Sigmoid colon (tissue), 6 donors: ENCODE measurements at regions not wholly inside any gene's neighbourhood (a gene's known extent, or its start where the extent isn't known, plus 50 kb on each side); places are given as distances from the start of the nearest gene placed in this dataset.

Source experiments
- DNase-seq: peaks from one replicate; pipeline ENCODE4 v3.0.0-alpha.2; 2019
- H3K27ac ChIP-seq, 4 donors: fragments of 200-600 bp; sonication (generic); one replicate each; pipeline ENCODE4 v1.5.1; 2016 to 2019; ENCODE audit warnings: mild to moderate bottlenecking in 1 of 4
- H3K27me3 ChIP-seq, 3 donors: fragments of 200-600 bp; sonication (generic); one replicate each; pipeline ENCODE4 v1.5.1; 2019; ENCODE audit warnings: mild to moderate bottlenecking in 1 of 3
- H3K36me3 ChIP-seq, 4 donors: fragments of 200-600 bp; sonication (generic); one replicate each; pipeline ENCODE4 v1.5.1; 2016 to 2019
- H3K4me1 ChIP-seq, 4 donors: fragments of 200-600 bp; sonication (generic); one replicate each; pipeline ENCODE4 v1.5.1; 2017 to 2019
- H3K4me3 ChIP-seq, 4 donors: fragments of 200-600 bp; sonication (generic); one replicate each; pipeline ENCODE4 v1.5.1; 2017 to 2019; ENCODE audit warnings: mild to moderate bottlenecking in 2 of 4, moderate library complexity in 1 of 4
- H3K9me3 ChIP-seq, 4 donors: fragments of 200-600 bp in 3 of 4; sonication (generic) in 3 of 4; one replicate each; pipeline versions ENCODE4 v1.5.1 to v1.6.1; 2013 to 2019
- EP300 ChIP-seq, 4 donors: sonication (generic); formaldehyde crosslinking; IDR thresholded peaks; one replicate each; pipeline ENCODE4 v1.6.1; 2017; ENCODE audit warnings: antibody characterized with exemption in 4 of 4
- POLR2A ChIP-seq, 2 donors: fragments of 450-650 bp; IDR thresholded peaks; one replicate each; pipeline ENCODE4 v1.6.1; 2016; ENCODE audit warnings: antibody characterized with exemption in 2 of 2, mild to moderate bottlenecking in 2 of 2, moderate library complexity in 2 of 2
- POLR2AphosphoS5 ChIP-seq, 4 donors: sonication (generic); formaldehyde crosslinking; IDR thresholded peaks; one replicate each; pipeline ENCODE4 v1.6.1; 2017; ENCODE audit warnings: antibody characterized with exemption in 4 of 4
- WGBS, 2 donors: extraction: QIAGEN DNeasy Blood & Tissue Kit; methylation state at CpG; one replicate each; pipeline ENCODE4 v1.1.7; 2013; 5-methylcytosine and 5-hydroxymethylcytosine counted together
- intact Hi-C: fragments of 100-400 bp; cut with DNase I; formaldehyde crosslinking; loops from one replicate; pipeline ENCODE4 v1.15.1; 2023
- TF ChIP-seq, protein P1 (sequence below), 4 experiments: fragments of 450-650 bp in 3 of 4; fragments of 200-600 bp in 1 of 4; IDR thresholded peaks; one replicate each; pipeline ENCODE4 v1.5.1; 2016 to 2019; ENCODE audit warnings: antibody characterized with exemption in 4 of 4, mild to moderate bottlenecking in 3 of 4, moderate library complexity in 2 of 4
- donor health status: healthy with polysubstance abuse.
- donor health status: healthy.

GRCh38 chr15:48006031-48006511 is 114.7 kb upstream of the SLC24A5 start:
- intact Hi-C loops = no loop called here
- Histone ChIP-seq H3K27me3 (no peaks in the 10 kb centered on the region), H3K4me3 (no peak overlapping the region), H3K4me1 (peaks cover 0 to 6% (median 0%) of the 10 kb centered on the region in 4 donors), H3K27ac (no peak overlapping the region), H3K36me3 (no peaks in the 10 kb centered on the region), H3K9me3 (no peaks in the 10 kb centered on the region)
- WGBS, 2 donors = 63 to 75% methylated on average over 7 of the region's 7 CpGs
- no peak for DNase-seq
- TF ChIP-seq, protein P1, sequence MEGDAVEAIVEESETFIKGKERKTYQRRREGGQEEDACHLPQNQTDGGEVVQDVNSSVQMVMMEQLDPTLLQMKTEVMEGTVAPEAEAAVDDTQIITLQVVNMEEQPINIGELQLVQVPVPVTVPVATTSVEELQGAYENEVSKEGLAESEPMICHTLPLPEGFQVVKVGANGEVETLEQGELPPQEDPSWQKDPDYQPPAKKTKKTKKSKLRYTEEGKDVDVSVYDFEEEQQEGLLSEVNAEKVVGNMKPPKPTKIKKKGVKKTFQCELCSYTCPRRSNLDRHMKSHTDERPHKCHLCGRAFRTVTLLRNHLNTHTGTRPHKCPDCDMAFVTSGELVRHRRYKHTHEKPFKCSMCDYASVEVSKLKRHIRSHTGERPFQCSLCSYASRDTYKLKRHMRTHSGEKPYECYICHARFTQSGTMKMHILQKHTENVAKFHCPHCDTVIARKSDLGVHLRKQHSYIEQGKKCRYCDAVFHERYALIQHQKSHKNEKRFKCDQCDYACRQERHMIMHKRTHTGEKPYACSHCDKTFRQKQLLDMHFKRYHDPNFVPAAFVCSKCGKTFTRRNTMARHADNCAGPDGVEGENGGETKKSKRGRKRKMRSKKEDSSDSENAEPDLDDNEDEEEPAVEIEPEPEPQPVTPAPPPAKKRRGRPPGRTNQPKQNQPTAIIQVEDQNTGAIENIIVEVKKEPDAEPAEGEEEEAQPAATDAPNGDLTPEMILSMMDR (IDR thresholded peaks at IDR 0.05) = no peak
- TF ChIP-seq POLR2A (IDR thresholded peaks at IDR 0.05) = no peak
- TF ChIP-seq EP300 (IDR thresholded peaks at IDR 0.05) = no peak
- TF ChIP-seq POLR2AphosphoS5 (IDR thresholded peaks at IDR 0.05) = no peak

DNA sequence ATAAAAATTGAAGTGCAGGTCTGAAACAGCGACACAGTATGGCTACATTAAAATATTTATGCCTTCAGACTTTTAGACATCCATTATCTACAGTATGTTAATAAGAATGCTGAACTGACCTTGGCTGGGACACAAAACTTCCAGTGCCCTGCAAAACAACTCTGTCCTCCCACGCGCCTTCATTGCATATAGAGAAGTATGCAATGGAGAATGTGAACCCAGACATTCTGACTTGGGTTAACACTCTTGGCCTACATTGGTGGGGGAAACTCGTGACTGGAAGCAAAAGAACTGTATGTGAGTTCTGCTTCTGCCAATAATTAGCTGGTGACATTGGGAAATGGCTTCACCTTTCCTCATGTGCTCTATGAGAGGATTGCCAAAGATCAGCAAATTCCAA is 110.5 kb upstream of the SLC24A5 start:
- Histone ChIP-seq H3K9me3 (no peaks in the 10 kb centered on the region), H3K4me3 (no peak overlapping the region), H3K27ac (no peak overlapping the region), H3K27me3 (no peaks in the 10 kb centered on the region), H3K4me1 (peaks cover 0 to 6% (median 0%) of the 10 kb centered on the region in 4 donors), H3K36me3 (no peaks in the 10 kb centered on the region)
- TF ChIP-seq POLR2A (IDR thresholded peaks at IDR 0.05) (no peak), EP300 (IDR thresholded peaks at IDR 0.05) (no peak), POLR2AphosphoS5 (IDR thresholded peaks at IDR 0.05) (no peak)
- TF ChIP-seq, protein P1 (IDR thresholded peaks at IDR 0.05) = no peak
- no peak for DNase-seq
- intact Hi-C loops = no loop called here
- WGBS, 2 donors = 82 to 83% methylated on average over 4 of the region's 4 CpGs

DNA sequence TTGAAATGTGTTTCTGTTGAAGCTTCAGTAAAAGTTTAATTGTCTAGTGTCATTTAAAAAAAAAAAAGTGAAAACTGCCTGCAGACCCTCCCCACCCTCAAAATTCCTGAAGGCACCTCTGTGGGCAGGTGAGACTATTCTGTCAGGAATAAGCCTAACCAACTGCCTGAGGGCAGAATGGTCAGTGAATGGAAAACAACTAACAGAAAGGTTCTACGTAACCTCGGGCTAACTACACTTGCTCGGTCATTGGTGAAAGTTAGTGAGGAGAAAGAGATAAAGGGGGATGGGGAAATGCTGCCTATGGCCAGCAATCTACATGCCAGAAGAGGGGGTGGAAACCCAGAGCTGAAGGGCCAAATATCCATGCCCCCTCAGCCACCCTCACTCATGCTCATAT is 108.6 kb upstream of the SLC24A5 start:
- Histone ChIP-seq H3K9me3 (no peaks in the 10 kb centered on the region), H3K36me3 (no peaks in the 10 kb centered on the region), H3K27ac (no peak overlapping the region), H3K4me3 (no peak overlapping the region), H3K27me3 (no peaks in the 10 kb centered on the region), H3K4me1 (no peaks in the 10 kb centered on the region)
- TF ChIP-seq POLR2AphosphoS5 (IDR thresholded peaks at IDR 0.05) (no peak), POLR2A (IDR thresholded peaks at IDR 0.05) (no peak), EP300 (IDR thresholded peaks at IDR 0.05) (no peak)
- TF ChIP-seq, protein P1 (IDR thresholded peaks at IDR 0.05) = no peak
- 93 to 95% methylated on average over 3 of the region's 3 CpGs for WGBS, 2 donors
- no peak for DNase-seq
- intact Hi-C loops = no loop called here

GRCh38 chr15:48016865-48017264 is 103.9 kb upstream of the SLC24A5 start:
- DNase-seq = no peak
- Histone ChIP-seq H3K4me3 (no peak overlapping the region), H3K9me3 (no peaks in the 10 kb centered on the region), H3K27me3 (no peaks in the 10 kb centered on the region), H3K27ac (no peak overlapping the region), H3K4me1 (peaks cover 0 to 6% (median 2%) of the 10 kb centered on the region in 4 donors), H3K36me3 (no peaks in the 10 kb centered on the region)
- TF ChIP-seq EP300 (IDR thresholded peaks at IDR 0.05) = no peak
- 46 to 81% methylated on average over 3 of the region's 3 CpGs for WGBS, 2 donors
- intact Hi-C loops = no loop called here

- TF ChIP-seq POLR2AphosphoS5 (IDR thresholded peaks at IDR 0.05) (no peak), POLR2A (IDR thresholded peaks at IDR 0.05) (no peak), EP300 (IDR thresholded peaks at IDR 0.05) (no peak)
- TF ChIP-seq, protein P1 (IDR thresholded peaks at IDR 0.05) = no peak
- Histone ChIP-seq H3K27ac (no peak overlapping the region), H3K4me3 (no peak overlapping the region), H3K4me1 (peaks cover 0 to 6% (median 2%) of the 10 kb centered on the region in 4 donors), H3K36me3 (no peaks in the 10 kb centered on the region), H3K9me3 (no peaks in the 10 kb centered on the region), H3K27me3 (no peaks in the 10 kb centered on the region)
- intact Hi-C loops = no loop called here
- DNase-seq = no peak
- 30 to 80% methylated on average over 3 of the region's 3 CpGs for WGBS, 2 donors
Observed at GRCh38 chr15:48017747-48018146, 103.0 kb upstream of the SLC24A5 start.
